Cardiac fibroblast (primary cell): ENCODE measurements at regions not wholly inside any gene's neighbourhood (a gene's known extent, or its start where the extent isn't known, plus 50 kb on each side); places are given as distances from the start of the nearest gene placed in this dataset.

Source experiments
- DNase-seq, 2 donors: peaks; one replicate each; pipeline versions ENCODE4 v3.0.0 to v3.0.0-alpha.2; 2010; ENCODE audit warnings: low read depth in 2 of 2
- H3K4me3 ChIP-seq, 2 donors: replicated peaks in 1 of 2; 1 replicate in 1 of 2; 2 replicates in 1 of 2; pipeline ENCODE4 v1.5.1; 2011; ENCODE audit warnings: low read depth in 2 of 2, low read length in 2 of 2, mild to moderate bottlenecking in 2 of 2, moderate library complexity in 1 of 2
- CTCF ChIP-seq: IDR thresholded peaks from one replicate; pipeline ENCODE4 v1.5.1; 2011; ENCODE audit warnings: low read depth, mild to moderate bottlenecking, low read length, inconsistent platforms

GRCh38 chr1:199959033-199959774 lies 68.3 kb upstream of the NR5A2 start:
- no peak for TF ChIP-seq CTCF
- no peak overlapping the region for H3K4me3 ChIP-seq
- no peak for DNase-seq

GRCh38 chr1:199959775-199960110 lies 67.8 kb upstream of the NR5A2 start:
- DNase-seq: no peak
- no peak for TF ChIP-seq CTCF
- no peak overlapping the region for H3K4me3 ChIP-seq

GRCh38 chr1:199970125-199970524 lies 57.4 kb upstream of the NR5A2 start:
- DNase-seq: no peak
- no peak for TF ChIP-seq CTCF
- no peak overlapping the region for H3K4me3 ChIP-seq

- DNase-seq: peak; percentile 20
- no peak overlapping the region for H3K4me3 ChIP-seq
- TF ChIP-seq CTCF: no peak
Measured at GRCh38 chr1:199976496-199977144, 50.9 kb upstream of the NR5A2 start.
